OCI-LY3 (cell line): ENCODE measurements at regions not wholly inside any gene's neighbourhood (a gene's known extent, or its start where the extent isn't known, plus 50 kb on each side); places are given as distances from the start of the nearest gene placed in this dataset.

ENCODE experiments used
- H2AFZ ChIP-seq: fragments of 200-600, 300-600 bp; shearing (Covaris generic); 2 replicates; pipeline ENCODE4 v1.6.0; 2014; ENCODE audit warnings: antibody characterized with exemption, low read depth, low read length
- H3K27ac ChIP-seq: fragments of 200-600, 300-600 bp; sonication (generic); 2 replicates; pipeline ENCODE4 v1.5.1; 2014; ENCODE audit warnings: mild to moderate bottlenecking, low read length, moderate library complexity, mixed read lengths
- H3K27me3 ChIP-seq: fragments of 200-600, 300-600 bp; sonication (generic); 2 replicates; pipeline ENCODE4 v1.6.1; 2014; ENCODE audit warnings: low read depth, low read length, mixed read lengths
- H3K36me3 ChIP-seq: fragments of 200-600, 300-600 bp; sonication (generic); replicated peaks from 2 replicates; pipeline ENCODE3; 2014; ENCODE audit warnings: low read depth, low read length, mixed read lengths
- H3K4me1 ChIP-seq: fragments of 300-600, 200-600 bp; sonication (generic); 2 replicates; pipeline ENCODE4 v1.6.1; 2014; ENCODE audit warnings: low read length, mixed read lengths
- H3K4me2 ChIP-seq: fragments of 200-600, 300-600 bp; sonication (generic); 2 replicates; pipeline ENCODE4 v1.6.1; 2014; ENCODE audit warnings: low read length, mixed read lengths
- H3K4me3 ChIP-seq: fragments of 300-600, 200-600 bp; sonication (generic); 2 replicates; pipeline ENCODE4 v1.5.1; 2014; ENCODE audit warnings: antibody characterized with exemption, mild to moderate bottlenecking, low read length, moderate library complexity
- H3K79me2 ChIP-seq: fragments of 300-600, 200-600 bp; shearing (Covaris generic); 2 replicates; pipeline ENCODE4 v1.6.1; 2014; ENCODE audit warnings: mild to moderate bottlenecking, low read length, mixed read lengths
- H3K9ac ChIP-seq: fragments of 300-600, 200-600 bp; shearing (Covaris generic); 2 replicates; pipeline ENCODE4 v1.6.0; 2014; ENCODE audit warnings: mild to moderate bottlenecking, low read length, moderate library complexity
- H3K9me3 ChIP-seq: fragments of 200-600, 300-600 bp; shearing (Covaris generic); 2 replicates; pipeline ENCODE4 v1.6.1; 2014; ENCODE audit warnings: low read length, mixed read lengths; ENCODE audit not compliant: insufficient read depth
- H4K20me1 ChIP-seq: fragments of 200-600, 300-600 bp; sonication (generic); 2 replicates; pipeline ENCODE4 v1.6.1; 2016; ENCODE audit warnings: low read length, mixed read lengths; ENCODE audit not compliant: insufficient read depth
- EZH2phosphoT487 ChIP-seq: fragments of 200-600 bp; shearing (Covaris generic); IDR thresholded peaks from 2 replicates; pipeline ENCODE4 v1.6.1; 2018; ENCODE audit warnings: antibody characterized with exemption, mixed run types, low read depth
- TF ChIP-seq, protein P1 (sequence below): fragments of 200-600, 300-600 bp; sonication (generic); IDR thresholded peaks from 2 replicates; pipeline ENCODE4 v1.5.1; 2014; ENCODE audit warnings: antibody characterized with exemption, low read length, low read depth

DNA sequence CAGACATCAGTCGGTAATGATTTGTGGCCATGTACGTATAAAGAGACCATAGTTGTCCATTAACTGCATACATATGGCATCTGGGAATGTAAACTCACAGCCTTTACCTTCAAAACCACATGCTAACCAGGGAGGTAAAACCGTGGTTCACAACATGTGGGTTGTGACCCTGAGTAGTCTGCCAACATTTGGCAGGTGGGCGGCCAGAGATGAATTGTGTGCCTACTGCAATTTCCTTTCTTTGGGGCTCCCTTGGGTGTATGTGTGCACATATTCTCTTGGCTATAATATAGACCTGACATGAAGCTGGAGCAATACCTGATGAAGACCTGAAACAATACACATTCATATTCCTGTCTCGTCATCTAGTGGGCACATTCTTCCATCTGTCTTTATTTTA, 396.0 kb downstream of the MLLT3 start:
- no peak overlapping the region for H3K4me2 ChIP-seq
- H3K27me3 ChIP-seq: peaks cover 17% of the 10 kb centered on the region
- no peaks in the 10 kb centered on the region for H3K79me2 ChIP-seq
- no peaks in the 10 kb centered on the region for H3K36me3 ChIP-seq
- no peak overlapping the region for H3K27ac ChIP-seq
- no peaks in the 10 kb centered on the region for H4K20me1 ChIP-seq
- H3K9me3 ChIP-seq: no peaks in the 10 kb centered on the region
- TF ChIP-seq, protein P1, sequence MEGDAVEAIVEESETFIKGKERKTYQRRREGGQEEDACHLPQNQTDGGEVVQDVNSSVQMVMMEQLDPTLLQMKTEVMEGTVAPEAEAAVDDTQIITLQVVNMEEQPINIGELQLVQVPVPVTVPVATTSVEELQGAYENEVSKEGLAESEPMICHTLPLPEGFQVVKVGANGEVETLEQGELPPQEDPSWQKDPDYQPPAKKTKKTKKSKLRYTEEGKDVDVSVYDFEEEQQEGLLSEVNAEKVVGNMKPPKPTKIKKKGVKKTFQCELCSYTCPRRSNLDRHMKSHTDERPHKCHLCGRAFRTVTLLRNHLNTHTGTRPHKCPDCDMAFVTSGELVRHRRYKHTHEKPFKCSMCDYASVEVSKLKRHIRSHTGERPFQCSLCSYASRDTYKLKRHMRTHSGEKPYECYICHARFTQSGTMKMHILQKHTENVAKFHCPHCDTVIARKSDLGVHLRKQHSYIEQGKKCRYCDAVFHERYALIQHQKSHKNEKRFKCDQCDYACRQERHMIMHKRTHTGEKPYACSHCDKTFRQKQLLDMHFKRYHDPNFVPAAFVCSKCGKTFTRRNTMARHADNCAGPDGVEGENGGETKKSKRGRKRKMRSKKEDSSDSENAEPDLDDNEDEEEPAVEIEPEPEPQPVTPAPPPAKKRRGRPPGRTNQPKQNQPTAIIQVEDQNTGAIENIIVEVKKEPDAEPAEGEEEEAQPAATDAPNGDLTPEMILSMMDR: no peak
- no peak for TF ChIP-seq EZH2phosphoT487
- H3K9ac ChIP-seq: no peak overlapping the region
- no peak overlapping the region for H3K4me3 ChIP-seq
- no peaks in the 10 kb centered on the region for H3K4me1 ChIP-seq
- H2AFZ ChIP-seq: no peak overlapping the region

DNA sequence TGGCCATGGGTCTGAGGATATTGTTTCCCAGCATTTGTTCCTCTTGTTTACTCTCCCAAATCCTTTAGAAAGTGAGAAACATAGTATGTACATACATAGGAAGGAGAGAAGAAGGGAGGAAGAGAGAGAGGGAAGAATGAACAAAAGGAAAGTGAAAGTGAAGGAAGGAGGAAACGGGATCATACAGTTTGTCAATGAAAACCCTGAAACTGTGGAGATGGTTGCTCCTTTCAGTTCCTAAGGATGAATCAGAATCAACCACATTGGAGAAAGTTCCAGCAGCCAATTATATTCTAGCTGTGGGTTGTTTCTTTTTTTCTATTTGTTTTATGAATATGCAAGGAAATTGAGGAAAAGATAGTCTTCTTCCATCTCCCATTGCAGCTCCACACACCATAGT, 396.5 kb downstream of the MLLT3 start:
- H3K4me2 ChIP-seq: no peak overlapping the region
- no peak overlapping the region for H3K4me3 ChIP-seq
- no peaks in the 10 kb centered on the region for H3K4me1 ChIP-seq
- no peak overlapping the region for H2AFZ ChIP-seq
- H3K27ac ChIP-seq: no peak overlapping the region
- H3K9ac ChIP-seq: no peak overlapping the region
- TF ChIP-seq EZH2phosphoT487: no peak
- TF ChIP-seq, protein P1: no peak
- no peaks in the 10 kb centered on the region for H3K36me3 ChIP-seq
- no peaks in the 10 kb centered on the region for H3K79me2 ChIP-seq
- H3K27me3 ChIP-seq: peaks cover 17% of the 10 kb centered on the region
- no peaks in the 10 kb centered on the region for H4K20me1 ChIP-seq
- H3K9me3 ChIP-seq: no peaks in the 10 kb centered on the region

DNA sequence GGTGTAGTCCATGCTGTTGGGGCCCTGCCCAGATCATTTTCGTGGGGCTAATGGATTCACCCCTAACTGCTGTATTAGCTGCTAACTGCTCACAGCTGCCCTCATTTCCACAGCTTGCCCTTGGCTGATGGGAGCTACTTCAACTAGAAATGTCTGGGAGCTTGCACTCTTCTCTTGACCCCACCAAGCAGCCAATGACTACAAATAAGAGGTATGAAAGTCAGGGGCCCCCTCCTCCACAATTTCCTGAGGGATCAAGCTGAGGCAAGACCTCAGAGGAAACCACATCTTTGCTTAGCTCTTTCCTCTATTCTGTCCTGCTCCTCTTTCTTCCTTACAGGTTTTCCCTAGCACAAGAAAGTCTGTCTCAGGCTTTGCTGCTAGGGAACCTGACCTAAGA, 397.5 kb downstream of the MLLT3 start:
- no peak overlapping the region for H3K27ac ChIP-seq
- no peaks in the 10 kb centered on the region for H4K20me1 ChIP-seq
- no peaks in the 10 kb centered on the region for H3K79me2 ChIP-seq
- H3K4me1 ChIP-seq: no peaks in the 10 kb centered on the region
- no peak overlapping the region for H3K4me2 ChIP-seq
- H3K4me3 ChIP-seq: no peak overlapping the region
- peaks cover 17% of the 10 kb centered on the region for H3K27me3 ChIP-seq
- no peaks in the 10 kb centered on the region for H3K36me3 ChIP-seq
- no peak overlapping the region for H3K9ac ChIP-seq
- no peaks in the 10 kb centered on the region for H3K9me3 ChIP-seq
- H2AFZ ChIP-seq: no peak overlapping the region
- no peak for TF ChIP-seq EZH2phosphoT487
- TF ChIP-seq, protein P1: no peak

DNA sequence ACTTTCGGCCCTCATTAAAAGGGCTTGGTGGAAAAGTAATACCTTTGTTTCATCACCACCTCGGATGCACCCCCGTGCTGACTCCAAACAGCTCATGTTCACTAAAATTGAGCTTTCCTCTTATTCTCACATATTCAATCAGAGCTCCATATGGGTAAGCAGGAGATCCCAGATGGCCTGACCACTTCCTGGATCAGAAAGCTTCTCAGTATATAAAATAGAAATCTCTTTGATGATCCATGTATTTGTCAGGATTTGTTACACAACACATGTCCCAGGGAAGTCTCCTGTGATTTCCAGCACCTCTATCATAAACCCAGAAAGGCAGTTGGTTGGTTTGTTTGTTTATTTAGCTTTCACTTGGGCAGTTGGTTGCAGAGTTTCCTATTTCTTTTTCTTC, 402.0 kb downstream of the MLLT3 start:
- no peaks in the 10 kb centered on the region for H3K4me1 ChIP-seq
- H3K4me3 ChIP-seq: no peak overlapping the region
- no peaks in the 10 kb centered on the region for H3K9me3 ChIP-seq
- H3K9ac ChIP-seq: no peak overlapping the region
- no peak overlapping the region for H2AFZ ChIP-seq
- no peaks in the 10 kb centered on the region for H4K20me1 ChIP-seq
- H3K79me2 ChIP-seq: no peaks in the 10 kb centered on the region
- H3K27me3 ChIP-seq: peaks cover 18% of the 10 kb centered on the region
- TF ChIP-seq, protein P1: no peak
- no peak overlapping the region for H3K4me2 ChIP-seq
- no peak overlapping the region for H3K27ac ChIP-seq
- H3K36me3 ChIP-seq: no peaks in the 10 kb centered on the region
